GM18520 (cell line): ENCODE measurements at regions not wholly inside any gene's neighbourhood (a gene's known extent, or its start where the extent isn't known, plus 50 kb on each side); places are given as distances from the start of the nearest gene placed in this dataset.

ENCODE experiments used
- ATAC-seq: cut with Tn5 transposase; IDR thresholded peaks from one replicate; pipeline ENCODE4 v1.9.1; 2021; ENCODE audit not compliant: unreplicated experiment

DNA sequence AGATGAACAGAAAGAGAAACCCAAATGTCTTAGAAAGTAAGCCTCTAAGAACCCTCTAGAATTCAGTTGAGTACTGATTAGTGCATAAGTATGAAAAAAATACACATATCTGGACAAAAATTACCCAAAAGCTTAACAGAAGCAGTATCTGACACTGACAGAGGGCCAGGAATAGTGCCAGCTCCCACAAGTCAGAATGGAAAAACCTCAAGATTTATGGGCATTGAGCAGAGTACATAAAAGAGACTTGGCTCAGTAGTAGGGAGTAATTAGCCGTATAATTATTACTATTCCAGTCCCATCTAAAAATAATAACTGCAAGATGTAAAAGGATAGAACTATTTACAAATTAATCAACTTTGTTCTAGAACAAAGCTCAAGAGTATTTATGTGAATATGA is 834.5 kb downstream of the FAM181B start:
- no peak for ATAC-seq

DNA sequence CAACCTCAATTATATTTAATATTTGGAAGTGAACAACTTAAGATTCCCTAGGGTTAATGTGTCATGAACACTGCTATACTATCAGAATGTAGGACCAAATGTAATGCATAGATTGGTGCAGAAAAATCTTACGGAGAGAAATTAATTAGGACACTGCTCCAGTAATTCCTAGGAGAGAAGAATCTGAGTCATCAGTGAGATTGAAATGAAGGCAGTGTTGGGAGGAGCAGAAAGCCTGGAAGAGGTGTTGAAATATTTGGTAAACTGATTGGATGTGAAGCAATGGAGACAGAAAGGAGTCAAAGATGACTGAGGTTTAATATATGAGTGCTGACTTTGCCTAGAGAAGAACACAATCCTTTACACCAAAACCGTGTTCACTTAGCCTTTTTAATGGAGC is 836.0 kb downstream of the FAM181B start:
- ATAC-seq = no peak

- ATAC-seq = no peak
Observed at GRCh38 chr11:81895258-81895657, 838.4 kb downstream of the FAM181B start.

DNA sequence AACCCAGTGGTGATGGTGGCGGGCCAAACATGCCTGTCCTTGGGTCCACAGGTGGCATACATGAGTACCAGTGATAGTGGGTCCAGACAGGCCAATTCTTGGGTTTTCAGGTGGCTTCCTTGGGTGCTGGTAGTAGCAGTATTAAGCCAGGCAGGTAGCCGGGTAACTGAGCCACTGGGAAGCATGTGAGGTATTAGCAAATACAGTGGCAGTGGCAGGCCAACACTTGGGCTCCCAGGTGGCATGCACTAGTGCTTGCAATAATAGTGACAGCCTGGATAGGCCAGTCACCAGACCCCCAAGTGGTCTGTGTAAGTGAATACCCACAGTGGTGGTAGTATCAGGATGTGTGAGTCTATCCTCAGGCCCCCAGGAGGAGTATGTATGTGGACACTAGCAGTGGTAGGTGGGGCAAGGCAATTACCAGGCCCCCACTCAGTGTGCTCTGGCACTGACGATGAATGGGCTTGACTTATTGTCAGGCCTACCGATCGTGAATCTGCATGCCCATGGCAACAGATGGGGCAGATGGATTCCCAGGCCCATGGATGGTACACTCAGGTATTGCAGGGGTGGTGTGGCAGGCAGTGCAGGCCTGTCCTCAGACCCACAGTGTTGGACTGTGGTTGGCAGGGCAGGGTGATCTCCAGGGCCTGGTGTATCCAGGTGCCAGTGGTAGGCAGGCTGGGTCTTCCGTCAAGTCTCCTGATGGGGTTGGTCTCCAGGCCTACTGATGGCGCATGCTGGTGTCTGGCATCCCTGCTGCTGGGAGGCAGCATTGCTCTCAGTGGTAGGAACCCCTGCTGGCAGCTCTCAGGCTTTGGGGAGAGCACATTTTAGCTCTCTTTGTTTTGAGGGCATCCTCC is 840.7 kb downstream of the FAM181B start:
- no peak for ATAC-seq

GRCh38 chr11:81888391-81888790 is 845.3 kb downstream of the FAM181B start:
- ATAC-seq = no peak

GRCh38 chr11:81887671-81888070 is 846.0 kb downstream of the FAM181B start:
- ATAC-seq = no peak

DNA sequence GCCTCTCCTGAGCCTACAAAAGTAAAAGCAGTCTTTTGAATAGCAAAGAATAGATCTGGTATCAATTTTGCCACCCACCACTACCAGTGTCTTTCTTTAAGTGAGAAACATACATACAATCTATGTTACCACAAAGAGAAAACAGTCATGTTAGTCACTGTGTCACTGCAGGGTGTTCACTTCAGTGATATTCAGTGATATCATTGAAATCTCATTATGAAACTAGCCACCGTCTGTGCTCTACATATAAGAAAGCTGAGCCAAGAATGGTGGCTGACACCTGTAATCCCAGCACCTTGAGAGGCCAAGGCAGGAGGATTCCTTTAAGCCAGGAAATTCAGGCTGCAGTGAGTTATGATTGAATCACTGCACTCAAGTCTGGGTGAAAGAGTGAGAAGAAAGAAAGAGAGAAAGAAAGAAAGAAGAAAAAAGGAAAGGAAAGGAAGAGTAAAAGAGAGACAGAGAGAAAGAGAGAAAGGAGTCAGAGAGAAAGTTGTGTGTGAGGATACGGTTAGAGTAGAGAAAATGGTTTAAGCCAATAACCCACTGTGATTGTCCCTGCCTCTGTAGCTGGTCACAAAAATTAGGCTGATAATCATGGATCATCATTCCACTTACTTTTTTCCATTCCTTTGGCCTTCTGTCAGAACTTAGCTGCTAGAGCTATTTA is 847.1 kb downstream of the FAM181B start:
- ATAC-seq = no peak

GRCh38 chr11:81874635-81875034 is 859.0 kb downstream of the FAM181B start:
- peak; percentile 17 for ATAC-seq

- ATAC-seq = no peak
Observed at GRCh38 chr11:81870815-81871214, 862.8 kb downstream of the FAM181B start.

- ATAC-seq = peak; percentile 30
Observed at GRCh38 chr11:81870066-81870412, 863.6 kb downstream of the FAM181B start.

DNA sequence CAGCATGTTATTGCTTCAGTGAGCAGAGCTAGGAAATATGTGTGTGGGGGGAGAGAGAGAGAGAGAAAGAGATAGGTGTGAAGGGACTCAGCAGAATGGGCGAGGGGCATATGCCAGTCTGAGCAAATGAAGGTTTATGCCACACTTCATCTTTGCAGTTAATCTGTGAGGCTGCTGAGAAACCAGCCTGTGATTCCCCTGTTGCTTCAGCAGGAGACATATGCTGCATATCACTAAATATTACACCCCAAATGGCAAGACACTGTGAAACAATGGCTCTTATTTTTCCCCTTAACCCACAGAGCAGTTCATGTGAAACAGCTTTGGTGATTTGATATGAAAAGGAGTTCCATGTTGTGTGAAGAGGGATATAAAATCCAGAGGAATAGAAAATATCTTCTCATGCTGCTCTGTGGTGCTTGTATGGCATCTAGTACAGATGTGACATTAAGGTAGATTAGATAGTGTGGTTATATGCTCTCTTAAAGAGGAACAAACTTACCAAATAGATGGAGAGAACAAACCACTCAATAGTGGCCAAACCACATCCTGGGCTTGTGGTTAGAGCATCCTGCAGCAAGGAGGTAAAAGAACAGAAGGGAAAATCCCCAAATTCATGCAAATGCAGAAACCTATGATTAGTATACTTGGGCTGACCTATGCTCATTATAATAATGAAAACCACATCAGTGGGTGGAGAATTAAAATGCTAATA is 864.2 kb downstream of the FAM181B start:
- peak; percentile 93 for ATAC-seq

GRCh38 chr11:81866896-81867295 is 866.8 kb downstream of the FAM181B start:
- ATAC-seq = no peak

- ATAC-seq = no peak
Observed at GRCh38 chr11:81857386-81857785, 876.3 kb downstream of the FAM181B start.

- ATAC-seq = no peak
Observed at GRCh38 chr11:81853791-81854190, 879.9 kb downstream of the FAM181B start.

- ATAC-seq = no peak
Observed at GRCh38 chr11:81852896-81853295, 880.8 kb downstream of the FAM181B start.

DNA sequence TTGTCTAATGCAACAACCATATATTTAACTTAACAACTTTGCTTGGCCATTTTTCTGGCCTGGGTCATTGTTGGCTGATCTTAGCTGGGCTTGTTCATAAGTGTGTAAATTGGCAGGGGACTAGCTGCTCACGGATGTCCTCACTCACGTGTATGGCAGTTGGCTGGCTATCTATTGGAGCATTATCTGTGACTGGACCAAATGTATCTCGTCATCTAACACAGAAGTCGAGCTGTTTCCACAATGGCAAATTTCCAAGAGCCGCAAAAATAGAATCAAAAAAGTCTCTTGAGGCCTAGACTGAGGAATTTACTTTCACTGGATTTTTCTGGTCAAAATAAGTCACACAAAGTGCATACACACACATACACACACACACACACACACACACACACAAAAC is 893.3 kb downstream of the FAM181B start:
- ATAC-seq = no peak

- no peak for ATAC-seq
Observed at GRCh38 chr11:81839976-81840375, 893.7 kb downstream of the FAM181B start.

DNA sequence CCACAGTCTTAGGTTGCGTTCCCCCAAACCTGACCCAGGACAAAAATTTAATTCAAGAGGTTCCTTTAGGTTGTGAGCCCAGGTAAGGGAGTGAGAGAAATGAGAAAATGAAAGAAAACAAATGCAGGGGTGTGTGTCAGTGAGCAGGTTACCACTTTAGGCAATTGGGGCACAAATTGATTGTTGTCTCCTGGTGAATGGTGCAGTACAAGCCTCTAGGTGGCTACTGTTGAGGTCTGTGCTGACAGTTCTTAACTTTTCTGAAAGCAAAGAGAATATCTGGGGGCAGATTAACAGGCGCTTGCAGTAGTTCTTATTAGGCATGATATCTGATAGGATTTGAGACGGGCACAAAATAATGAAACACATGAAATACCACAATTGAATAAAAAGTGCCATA is 894.6 kb downstream of the FAM181B start:
- ATAC-seq = no peak

DNA sequence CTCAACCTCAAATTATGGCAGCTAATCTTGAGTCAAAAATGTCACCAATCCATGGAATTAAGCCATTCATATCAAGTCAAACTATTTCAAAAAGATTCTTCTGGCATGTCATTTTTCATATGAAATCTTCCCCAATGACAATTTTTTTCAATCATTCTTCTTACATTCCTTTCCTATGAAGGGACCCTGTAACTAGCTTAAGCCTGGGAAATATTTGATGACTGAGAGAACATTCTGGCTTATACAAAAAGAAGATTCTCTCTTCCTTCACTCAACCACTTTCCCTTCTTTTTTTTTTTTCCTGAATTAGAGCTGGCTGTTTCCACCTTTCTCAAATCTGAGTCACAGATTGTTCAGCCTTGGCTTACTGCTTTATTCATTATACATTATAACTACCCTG is 903.7 kb downstream of the FAM181B start:
- no peak for ATAC-seq

- no peak for ATAC-seq
Observed at GRCh38 chr11:81825346-81825745, 908.3 kb downstream of the FAM181B start.

- ATAC-seq = no peak
Observed at GRCh38 chr11:81819462-81819861, 914.2 kb downstream of the FAM181B start.

- ATAC-seq = no peak
Observed at GRCh38 chr11:81804858-81805257, 928.8 kb downstream of the FAM181B start.
